Stimulated activated CD4-positive, alpha-beta T cell treated with anti-CD3 and anti-CD28 coated beads, TNF-alpha, amount 100 ng/mL, for 4 hours (primary cell): ENCODE measurements at regions not wholly inside any gene's neighbourhood (a gene's known extent, or its start where the extent isn't known, plus 50 kb on each side); places are given as distances from the start of the nearest gene placed in this dataset.
"Not testable (repeated sequence)": the region's sequence is repeated elsewhere in the genome, so short reads cannot be mapped to it uniquely, and the experiment has no call there.

Experiments
- DNase-seq, 3 experiments: peaks; one replicate each; pipeline ENCODE4 v3.0.0-alpha.2; 2020; ENCODE audit warnings: low read depth in 3 of 3

DNA sequence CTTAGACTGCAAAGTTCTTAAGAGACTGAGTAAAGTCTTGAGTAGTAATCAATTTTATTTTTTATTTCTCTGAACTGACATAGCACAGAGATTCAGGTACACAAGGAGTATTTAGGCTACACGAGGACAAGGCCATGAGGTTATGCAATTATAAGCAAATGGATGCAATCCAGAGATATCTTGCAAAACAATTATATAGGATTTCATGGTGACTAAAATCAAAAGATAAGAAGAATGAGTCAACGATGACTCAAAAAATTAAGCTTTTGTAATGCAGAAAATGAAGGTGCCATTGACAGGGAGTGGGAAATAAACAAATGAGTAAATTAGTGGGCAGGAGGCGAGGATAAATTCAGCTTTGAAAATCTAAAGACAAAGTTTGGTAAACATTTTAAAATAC lies 66.7 kb upstream of the MYO3A start:
- DNase-seq: no peak

DNA sequence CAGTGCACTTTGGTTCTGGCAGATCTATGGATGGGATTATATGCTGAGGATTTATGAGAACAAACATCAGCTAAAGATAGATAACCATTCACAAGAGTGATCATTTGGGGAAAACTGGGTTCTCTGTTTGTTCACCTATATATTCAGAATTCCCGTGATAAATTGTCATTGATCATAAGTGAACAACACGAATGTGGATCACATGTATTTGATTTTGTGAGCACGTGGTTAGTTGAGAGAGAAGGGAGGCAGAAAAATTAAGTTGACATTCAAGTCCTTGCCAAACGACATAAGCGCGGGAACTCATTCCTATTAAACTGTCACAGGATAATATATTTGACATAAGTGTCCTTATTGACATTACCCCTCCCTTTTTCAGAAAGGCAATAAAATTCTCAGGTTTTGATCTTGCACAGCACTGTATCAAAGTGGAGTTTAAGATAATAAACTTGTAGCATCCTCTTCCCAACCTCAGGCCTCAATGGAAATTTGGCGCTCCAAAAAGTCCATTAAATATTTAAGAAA lies 64.9 kb upstream of the MYO3A start:
- DNase-seq: no peak

DNA sequence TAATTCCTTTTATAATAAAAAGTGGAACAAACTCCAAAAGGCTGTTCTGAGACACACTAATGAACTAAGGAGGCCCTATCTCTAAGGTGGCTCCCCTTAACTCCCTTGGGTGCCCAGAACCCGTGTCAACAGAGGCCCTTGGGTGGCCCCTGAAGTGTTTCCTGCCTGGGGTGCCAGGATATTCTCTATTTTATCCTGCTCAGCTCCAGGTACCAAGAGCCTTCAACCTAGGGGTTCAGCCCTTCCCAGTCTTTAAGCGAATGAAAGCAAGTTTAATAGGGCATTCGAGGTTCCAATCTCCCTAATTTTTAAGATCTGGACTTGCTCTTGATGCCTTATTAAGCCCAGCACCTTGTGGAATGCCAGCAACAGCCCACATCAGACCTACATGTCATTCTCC lies 64.4 kb upstream of the MYO3A start:
- DNase-seq: no peak

DNA sequence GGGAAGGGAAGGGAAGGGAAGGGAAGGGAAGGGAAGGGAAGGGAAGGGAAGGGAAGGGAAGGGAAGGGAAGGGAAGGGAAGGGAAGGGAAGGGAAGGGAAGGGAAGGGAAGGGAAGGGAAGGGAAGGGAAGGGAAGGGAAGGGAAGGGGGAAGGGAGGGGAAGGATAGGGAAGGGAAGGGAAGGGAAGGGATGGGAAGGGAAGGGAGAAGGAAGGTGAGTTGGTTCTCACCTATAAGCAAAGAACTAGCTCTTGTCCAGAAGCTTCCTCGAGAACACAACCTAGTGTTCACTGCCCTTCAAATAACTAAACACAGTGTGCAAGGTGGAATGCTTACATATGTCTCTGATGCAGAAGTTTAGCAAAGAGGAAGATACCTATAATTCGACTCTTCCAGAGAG lies 59.6 kb upstream of the MYO3A start:
- not testable (repeated sequence) for DNase-seq

DNA sequence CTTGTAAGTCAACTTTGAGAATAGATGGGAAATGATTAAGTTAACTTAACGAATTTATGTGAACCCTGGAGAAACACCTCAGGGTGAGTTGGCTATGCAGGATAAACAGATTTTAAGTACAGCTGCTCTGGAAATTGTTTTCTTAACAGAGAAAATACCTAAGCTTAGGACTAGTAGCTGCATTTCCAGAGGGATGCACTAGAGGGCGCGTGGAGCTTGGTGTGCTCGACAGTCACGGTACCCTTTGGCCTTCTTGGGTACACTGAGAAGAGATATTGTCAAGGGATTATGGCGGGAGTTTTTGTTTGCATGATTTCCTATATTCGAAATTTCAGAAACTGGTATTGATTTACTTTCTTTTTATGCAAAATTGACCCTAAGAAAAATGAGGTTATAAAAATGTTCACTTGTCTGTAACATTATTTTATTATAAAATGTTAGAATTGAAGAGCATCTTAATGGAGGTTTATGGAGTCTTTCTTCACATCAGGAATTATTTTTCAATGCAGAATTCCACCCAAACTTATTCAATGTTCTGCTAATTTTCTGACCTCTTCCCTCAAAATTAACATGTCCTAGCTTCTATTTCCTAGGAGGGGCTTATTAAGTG lies 58.4 kb upstream of the MYO3A start:
- DNase-seq: peak; percentile 21 to 30 (median 23)

DNA sequence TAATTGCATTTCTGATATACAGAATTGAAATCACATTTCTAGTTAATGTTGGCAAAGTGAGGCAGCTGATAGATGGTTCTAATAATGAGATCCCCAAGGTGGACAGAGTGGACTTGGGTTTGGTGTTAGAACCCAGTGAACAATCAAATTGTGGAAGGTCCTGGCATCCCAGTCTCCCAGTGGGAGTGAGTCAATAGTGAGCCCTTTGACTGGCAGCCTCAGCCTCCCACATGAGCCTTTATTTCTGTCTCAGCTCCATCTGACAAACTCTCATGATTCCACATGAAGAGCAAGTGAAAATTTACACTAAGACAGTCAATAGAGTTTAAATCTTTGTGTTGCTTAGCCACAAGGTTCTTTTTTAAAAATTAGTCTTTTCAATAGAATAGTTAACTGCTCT lies 56.7 kb upstream of the MYO3A start:
- DNase-seq: no peak
